ENCODE measurements at regions not wholly inside any gene's neighbourhood (a gene's known extent, or its start where the extent isn't known, plus 50 kb on each side); places are given as distances from the start of the nearest gene placed in this dataset.

DNA sequence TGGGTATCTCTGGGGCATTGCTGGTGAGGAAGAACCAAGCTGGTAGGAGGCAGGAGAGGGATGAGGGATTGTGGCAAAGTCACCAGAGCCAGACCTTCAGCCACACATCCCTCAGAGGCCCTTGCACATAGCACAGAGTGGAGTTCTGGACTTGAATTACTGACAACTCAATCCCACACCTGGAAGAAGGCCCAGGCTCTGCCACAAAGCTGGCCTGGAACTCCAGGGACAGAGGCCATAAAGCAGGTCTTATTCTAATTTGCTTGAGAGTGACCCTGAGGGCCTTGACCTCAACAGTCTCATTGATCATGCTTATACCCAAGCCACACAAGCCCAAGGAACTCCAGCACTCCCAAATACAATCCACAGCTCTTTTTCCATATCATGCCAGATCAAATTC is 486.2 kb upstream of the ZMIZ1 start:
- no peak overlapping the region for H3K4me3 ChIP-seq
- no peak for TF ChIP-seq POLR2A (IDR thresholded peaks at IDR 0.05)
- TF ChIP-seq, protein P1, sequence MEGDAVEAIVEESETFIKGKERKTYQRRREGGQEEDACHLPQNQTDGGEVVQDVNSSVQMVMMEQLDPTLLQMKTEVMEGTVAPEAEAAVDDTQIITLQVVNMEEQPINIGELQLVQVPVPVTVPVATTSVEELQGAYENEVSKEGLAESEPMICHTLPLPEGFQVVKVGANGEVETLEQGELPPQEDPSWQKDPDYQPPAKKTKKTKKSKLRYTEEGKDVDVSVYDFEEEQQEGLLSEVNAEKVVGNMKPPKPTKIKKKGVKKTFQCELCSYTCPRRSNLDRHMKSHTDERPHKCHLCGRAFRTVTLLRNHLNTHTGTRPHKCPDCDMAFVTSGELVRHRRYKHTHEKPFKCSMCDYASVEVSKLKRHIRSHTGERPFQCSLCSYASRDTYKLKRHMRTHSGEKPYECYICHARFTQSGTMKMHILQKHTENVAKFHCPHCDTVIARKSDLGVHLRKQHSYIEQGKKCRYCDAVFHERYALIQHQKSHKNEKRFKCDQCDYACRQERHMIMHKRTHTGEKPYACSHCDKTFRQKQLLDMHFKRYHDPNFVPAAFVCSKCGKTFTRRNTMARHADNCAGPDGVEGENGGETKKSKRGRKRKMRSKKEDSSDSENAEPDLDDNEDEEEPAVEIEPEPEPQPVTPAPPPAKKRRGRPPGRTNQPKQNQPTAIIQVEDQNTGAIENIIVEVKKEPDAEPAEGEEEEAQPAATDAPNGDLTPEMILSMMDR (IDR thresholded peaks at IDR 0.05) = no peak
- H3K4me1 ChIP-seq = peaks cover 0 to 22% (median 3%) of the 10 kb centered on the region in 4 donors
- no peaks in the 10 kb centered on the region for H3K27me3 ChIP-seq
- peak in 2 of 3 donors; percentile 54 to 66 for DNase-seq
- H3K36me3 ChIP-seq = no peaks in the 10 kb centered on the region
- H3K27ac ChIP-seq = no peak overlapping the region
- peak; percentile 57 to 87 (median 76) for ATAC-seq
- no peaks in the 10 kb centered on the region for H3K9me3 ChIP-seq
- intact Hi-C loops (cut with DNase I) = no loop called here

DNA sequence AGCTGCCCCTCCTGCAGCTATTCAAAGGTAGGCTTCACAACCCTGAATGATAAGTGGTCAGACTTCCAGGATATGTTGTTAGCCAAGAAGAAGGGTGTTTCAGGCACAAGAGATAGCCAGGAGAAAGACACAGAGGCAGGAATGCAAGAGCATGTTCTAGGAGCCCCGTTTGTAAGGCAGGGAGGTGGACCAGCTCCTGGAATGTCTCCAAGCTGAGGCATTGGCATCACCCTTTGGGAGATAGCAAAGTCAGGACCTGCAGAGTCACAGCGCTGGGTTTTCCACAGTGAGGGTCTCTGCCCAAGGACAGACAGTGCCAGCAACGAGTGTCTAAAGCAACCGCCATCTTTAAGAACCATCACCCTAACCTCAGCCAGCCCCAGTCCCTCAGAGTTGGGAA is 484.5 kb upstream of the ZMIZ1 start:
- H3K27me3 ChIP-seq = no peaks in the 10 kb centered on the region
- no peak for DNase-seq
- TF ChIP-seq POLR2A (IDR thresholded peaks at IDR 0.05) = no peak
- TF ChIP-seq, protein P1 (IDR thresholded peaks at IDR 0.05) = no peak
- H3K36me3 ChIP-seq = no peaks in the 10 kb centered on the region
- intact Hi-C loops (cut with DNase I) = no loop called here
- no peaks in the 10 kb centered on the region for H3K9me3 ChIP-seq
- peaks cover 0 to 22% (median 3%) of the 10 kb centered on the region in 4 donors for H3K4me1 ChIP-seq
- H3K27ac ChIP-seq = no peak overlapping the region
- 30% methylated on average over 1 of the region's 4 CpGs for WGBS (ENCODE audit: insufficient coverage, low coverage, low lambda C conversion rate, missing lambda C conversion rate)
- ATAC-seq = no peak
- H3K4me3 ChIP-seq = no peak overlapping the region

DNA sequence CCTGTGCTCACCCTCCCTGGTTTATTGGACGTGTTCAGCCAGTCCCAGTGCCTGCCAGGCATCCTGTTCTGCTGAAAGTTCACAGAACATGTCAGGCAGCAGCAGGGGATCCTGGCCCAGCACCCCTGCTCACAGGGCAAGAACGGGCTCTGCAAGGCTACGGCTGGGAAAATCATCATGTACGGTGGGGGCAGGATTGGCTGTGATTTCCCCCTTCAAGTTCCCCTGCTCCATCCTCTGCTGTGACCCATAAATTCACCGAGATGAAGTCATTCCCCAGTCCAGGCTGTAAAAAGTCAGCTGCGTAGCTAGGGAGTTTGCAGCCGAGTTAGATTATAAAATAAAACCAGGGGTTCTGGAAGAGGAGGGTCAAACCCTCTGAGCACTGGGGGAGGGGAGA is 484.1 kb upstream of the ZMIZ1 start:
- WGBS (ENCODE audit: insufficient coverage, low coverage, low lambda C conversion rate, missing lambda C conversion rate) = 94% methylated on average over 5 of the region's 7 CpGs
- DNase-seq = no peak
- ATAC-seq = no peak
- intact Hi-C loops (cut with DNase I) = no loop called here
- H3K27me3 ChIP-seq = no peaks in the 10 kb centered on the region
- no peaks in the 10 kb centered on the region for H3K9me3 ChIP-seq
- no peak for TF ChIP-seq POLR2A (IDR thresholded peaks at IDR 0.05)
- TF ChIP-seq, protein P1 (IDR thresholded peaks at IDR 0.05) = no peak
- H3K4me1 ChIP-seq = peaks cover 0 to 22% (median 3%) of the 10 kb centered on the region in 4 donors
- no peak overlapping the region for H3K27ac ChIP-seq
- no peak overlapping the region for H3K4me3 ChIP-seq
- H3K36me3 ChIP-seq = no peaks in the 10 kb centered on the region

DNA sequence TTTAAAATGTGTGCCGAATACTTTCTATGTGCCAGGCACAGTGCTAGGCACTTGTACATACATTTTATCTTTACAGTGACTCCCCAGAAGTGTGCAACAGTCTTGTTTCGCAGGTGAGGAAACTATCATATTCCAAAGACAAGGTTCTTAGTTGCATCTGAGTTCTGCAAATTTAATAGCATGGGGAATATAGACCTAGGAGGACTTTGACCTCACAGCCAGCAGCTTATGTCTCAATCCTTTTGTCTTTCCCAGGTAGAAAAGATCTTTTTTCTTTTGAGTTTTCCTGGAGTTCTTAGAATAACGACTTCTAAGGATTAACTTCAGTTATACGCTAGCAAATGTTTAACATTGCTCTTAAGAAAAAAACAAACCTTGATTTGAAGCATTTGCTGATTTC is 482.8 kb upstream of the ZMIZ1 start:
- no peak for TF ChIP-seq POLR2A (IDR thresholded peaks at IDR 0.05)
- TF ChIP-seq, protein P1 (IDR thresholded peaks at IDR 0.05) = no peak
- WGBS (ENCODE audit: insufficient coverage, low coverage, low lambda C conversion rate, missing lambda C conversion rate) = 97% methylated on average over 4 of the region's 4 CpGs
- intact Hi-C loops (cut with DNase I) = no loop called here

DNA sequence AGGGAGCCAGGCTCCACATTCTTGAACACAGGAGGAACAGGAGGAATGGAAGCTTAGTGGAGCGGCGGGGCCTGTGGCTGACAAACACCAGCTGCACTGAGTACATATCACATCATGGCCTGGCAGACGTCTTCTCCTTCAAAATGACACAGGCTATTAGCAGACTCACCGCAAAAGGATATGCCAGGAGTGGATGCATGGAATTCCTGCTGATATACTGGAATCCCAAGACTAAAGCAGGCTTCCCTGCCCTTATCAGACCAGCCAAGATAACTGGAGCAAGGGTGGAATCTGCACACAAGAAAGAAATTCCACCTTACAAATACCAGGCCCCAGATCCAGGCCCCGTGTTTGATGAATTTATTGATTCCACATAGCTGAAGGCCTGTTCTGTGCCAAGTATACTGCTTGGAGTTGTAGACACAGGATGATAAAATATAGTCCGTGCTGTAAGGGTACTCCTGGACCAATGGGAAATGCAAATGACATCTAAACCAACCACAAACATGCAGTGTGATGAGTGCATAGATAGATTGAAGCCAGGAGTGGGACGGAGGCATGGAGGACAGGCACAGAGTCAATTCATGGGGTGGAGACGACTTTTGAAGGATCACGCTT is 480.5 kb upstream of the ZMIZ1 start:
- no peak for DNase-seq

More for the DNA sequence above, 482.8 kb upstream of the ZMIZ1 start:
- Histone ChIP-seq H3K27me3 (no peaks in the 10 kb centered on the region), H3K4me1 (peaks cover 0 to 22% (median 3%) of the 10 kb centered on the region in 4 donors), H3K9me3 (no peaks in the 10 kb centered on the region), H3K27ac (no peak overlapping the region), H3K36me3 (no peaks in the 10 kb centered on the region), H3K4me3 (no peak overlapping the region)
- ATAC-seq (no peak), DNase-seq (no peak)

More for the DNA sequence above, 480.5 kb upstream of the ZMIZ1 start:
- H3K36me3 ChIP-seq = no peaks in the 10 kb centered on the region
- H3K27me3 ChIP-seq = no peaks in the 10 kb centered on the region
- no peak overlapping the region for H3K4me3 ChIP-seq
- H3K4me1 ChIP-seq = peaks cover 0 to 8% (median 0%) of the 10 kb centered on the region in 4 donors
- no peaks in the 10 kb centered on the region for H3K9me3 ChIP-seq
- no peak for ATAC-seq
- intact Hi-C loops (cut with DNase I) = no loop called here
- no peak overlapping the region for H3K27ac ChIP-seq
- WGBS (ENCODE audit: insufficient coverage, low coverage, low lambda C conversion rate, missing lambda C conversion rate) = 54% methylated on average over 6 of the region's 9 CpGs
- no peak for TF ChIP-seq POLR2A (IDR thresholded peaks at IDR 0.05)
- TF ChIP-seq, protein P1 (IDR thresholded peaks at IDR 0.05) = no peak

All from right lobe of liver (tissue), 6 donors.